WI38 (cell line): ENCODE measurements at regions not wholly inside any gene's neighbourhood (a gene's known extent, or its start where the extent isn't known, plus 50 kb on each side); places are given as distances from the start of the nearest gene placed in this dataset.

Experiments used
- H3K4me3 ChIP-seq: 2 replicates; pipeline ENCODE4 v1.5.1; 2011; ENCODE audit warnings: low read depth, mild to moderate bottlenecking, control low read depth, low read length
- CTCF ChIP-seq: IDR thresholded peaks from 2 replicates; pipeline ENCODE4 v1.5.1; 2012; ENCODE audit warnings: low read depth, mild to moderate bottlenecking, control low read depth, low read length

DNA sequence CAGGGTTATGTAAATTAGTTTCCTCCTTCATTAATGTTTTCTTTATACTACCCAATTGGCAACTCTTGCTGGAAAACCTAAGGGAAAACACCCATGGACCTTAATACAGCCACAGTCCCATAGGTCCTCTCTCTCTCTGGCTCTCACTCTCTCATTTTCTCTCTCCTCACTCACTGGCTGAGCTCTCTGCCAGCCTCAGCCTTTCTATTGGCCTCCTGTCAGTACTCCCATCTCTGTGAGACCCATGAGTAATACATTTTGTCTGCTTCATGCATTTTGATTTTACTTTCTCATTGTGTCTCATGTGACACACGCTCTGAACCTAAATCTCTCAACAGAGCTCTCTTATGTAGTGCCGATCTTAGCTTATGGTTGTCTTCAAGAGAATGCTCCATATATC is 907.5 kb downstream of the C6orf118 start:
- TF ChIP-seq CTCF, result no peak

DNA sequence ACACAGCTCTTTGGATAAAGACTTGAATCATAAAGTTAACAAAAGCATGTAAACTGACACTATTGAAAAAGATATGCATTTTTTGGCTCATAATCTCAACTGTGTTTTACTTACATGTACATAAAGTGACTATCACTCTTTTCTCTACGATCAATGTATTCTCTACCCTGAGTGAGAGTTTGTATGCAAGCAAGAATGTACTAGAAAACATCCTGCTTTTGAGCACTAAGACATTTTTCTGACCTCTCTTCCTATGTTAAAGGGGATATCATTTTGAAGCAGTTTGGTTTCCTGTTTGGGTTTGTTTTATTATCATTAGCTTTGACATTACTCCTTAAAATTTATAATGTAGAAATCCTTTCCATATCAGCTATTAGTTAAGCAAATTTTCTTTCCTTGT is 910.8 kb downstream of the C6orf118 start:
- no peak for TF ChIP-seq CTCF

More for the DNA sequence above, 907.5 kb downstream of the C6orf118 start:
- no peak overlapping the region for H3K4me3 ChIP-seq

GRCh38 chr6:164396071-164397047 is 913.0 kb downstream of the C6orf118 start:
- no peak overlapping the region for H3K4me3 ChIP-seq
- no peak for TF ChIP-seq CTCF

More for the DNA sequence above, 910.8 kb downstream of the C6orf118 start:
- no peak overlapping the region for H3K4me3 ChIP-seq

DNA sequence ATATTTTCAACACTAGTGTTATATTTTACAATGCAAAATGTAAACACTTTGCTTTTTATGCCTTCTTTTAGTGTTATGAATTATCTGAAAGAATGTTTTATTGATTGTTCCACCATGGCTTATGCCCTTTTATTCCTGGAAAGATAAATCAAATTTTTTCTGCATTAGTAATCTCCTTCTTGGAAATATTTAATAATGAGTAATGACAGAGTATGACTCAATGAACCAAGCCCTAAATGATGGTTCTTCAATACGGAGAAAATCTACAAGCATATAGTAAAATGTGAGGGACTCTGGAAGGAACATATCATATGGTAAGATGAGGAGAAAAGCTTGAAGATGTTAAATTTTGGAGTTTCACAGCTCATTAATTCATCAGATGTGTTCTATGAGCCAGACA is 929.6 kb downstream of the C6orf118 start:
- no peak overlapping the region for H3K4me3 ChIP-seq
- TF ChIP-seq CTCF, result no peak

- no peak for TF ChIP-seq CTCF
- H3K4me3 ChIP-seq, result no peak overlapping the region
Measured at GRCh38 chr6:164378330-164378729, 931.1 kb downstream of the C6orf118 start.

DNA sequence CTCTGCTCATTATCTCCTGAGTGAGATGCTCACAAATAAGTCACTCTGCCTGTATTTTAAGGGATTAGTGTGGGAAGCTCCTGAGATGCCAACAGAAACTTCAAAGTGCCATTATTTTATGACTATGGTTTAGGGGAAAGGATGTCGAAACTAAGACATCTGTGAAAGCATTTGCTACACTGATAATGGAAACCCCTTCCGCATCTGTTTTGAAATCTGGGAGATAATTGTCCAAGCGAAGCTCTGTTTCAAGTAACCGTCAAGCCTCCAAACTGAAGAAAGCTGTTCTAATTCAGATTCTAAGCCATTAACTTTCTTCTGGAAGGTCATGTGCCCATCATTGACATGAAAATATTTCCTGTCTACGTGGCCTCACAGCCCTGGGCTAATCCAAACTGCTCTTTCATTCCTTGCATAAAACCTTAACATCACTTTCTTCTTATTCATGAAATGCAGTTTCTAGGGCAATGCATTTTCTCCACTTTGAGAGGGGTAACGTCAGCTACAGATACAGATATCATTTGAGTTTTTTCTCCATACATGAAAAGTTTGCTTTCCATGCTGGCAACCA is 932.0 kb downstream of the C6orf118 start:
- no peak for TF ChIP-seq CTCF
- no peak overlapping the region for H3K4me3 ChIP-seq

GRCh38 chr6:164370773-164371172 is 938.6 kb downstream of the C6orf118 start:
- TF ChIP-seq CTCF, result no peak
- H3K4me3 ChIP-seq, result no peak overlapping the region
